PC-3 (cell line): ENCODE measurements at regions not wholly inside any gene's neighbourhood (a gene's known extent, or its start where the extent isn't known, plus 50 kb on each side); places are given as distances from the start of the nearest gene placed in this dataset.
"Not testable (repeated sequence)": the region's sequence is repeated elsewhere in the genome, so short reads cannot be mapped to it uniquely, and the experiment has no call there.

Source experiments
- CTCF ChIP-seq: fragments of 300-600 bp; sonication (generic); conservative IDR thresholded peaks from 2 replicates; pipeline ENCODE4 v1.5.1; 2017; ENCODE audit warnings: antibody characterized with exemption, low read depth, mild to moderate bottlenecking, low read length
- EZH2 ChIP-seq: fragments of 300-600 bp; sonication (generic); IDR thresholded peaks from one replicate; pipeline ENCODE4 v1.6.1; 2017; ENCODE audit warnings: antibody characterized with exemption, mild to moderate bottlenecking, low read length; ENCODE audit not compliant: unreplicated experiment
- EZH2phosphoT487 ChIP-seq: fragments of 300-600 bp; sonication (generic); IDR thresholded peaks from 2 replicates; pipeline ENCODE4 v1.6.1; 2018; ENCODE audit warnings: mild to moderate bottlenecking, antibody characterized with exemption, low read length, borderline replicate concordance

- not testable (repeated sequence) for TF ChIP-seq CTCF, EZH2, EZH2phosphoT487
These were observed 51.7 kb upstream of the METTL14 start for GRCh38 chr4:118633476-118633875.
